ENCODE measurements at regions not wholly inside any gene's neighbourhood (a gene's known extent, or its start where the extent isn't known, plus 50 kb on each side); places are given as distances from the start of the nearest gene placed in this dataset.

DNA sequence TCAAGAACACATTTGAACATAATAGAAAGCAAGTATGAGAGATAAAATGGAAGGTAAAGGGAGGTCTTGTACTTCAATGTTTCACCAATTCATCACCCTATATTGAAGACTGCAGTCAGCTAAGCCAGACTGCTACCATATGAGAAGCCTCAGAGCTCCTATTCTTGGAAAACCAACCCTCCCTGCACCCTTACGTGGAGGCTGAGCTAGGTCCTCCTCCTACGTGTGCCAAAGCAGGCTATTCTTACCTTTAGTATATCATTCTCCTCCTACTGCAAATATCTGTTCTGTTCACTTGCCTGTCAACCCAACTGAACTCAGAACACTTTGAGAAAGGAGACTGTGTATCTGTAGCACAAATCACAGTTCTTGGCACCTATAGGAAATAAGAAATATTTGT is 255.8 kb upstream of the HNRNPA3 start:
- TF ChIP-seq, protein P1, sequence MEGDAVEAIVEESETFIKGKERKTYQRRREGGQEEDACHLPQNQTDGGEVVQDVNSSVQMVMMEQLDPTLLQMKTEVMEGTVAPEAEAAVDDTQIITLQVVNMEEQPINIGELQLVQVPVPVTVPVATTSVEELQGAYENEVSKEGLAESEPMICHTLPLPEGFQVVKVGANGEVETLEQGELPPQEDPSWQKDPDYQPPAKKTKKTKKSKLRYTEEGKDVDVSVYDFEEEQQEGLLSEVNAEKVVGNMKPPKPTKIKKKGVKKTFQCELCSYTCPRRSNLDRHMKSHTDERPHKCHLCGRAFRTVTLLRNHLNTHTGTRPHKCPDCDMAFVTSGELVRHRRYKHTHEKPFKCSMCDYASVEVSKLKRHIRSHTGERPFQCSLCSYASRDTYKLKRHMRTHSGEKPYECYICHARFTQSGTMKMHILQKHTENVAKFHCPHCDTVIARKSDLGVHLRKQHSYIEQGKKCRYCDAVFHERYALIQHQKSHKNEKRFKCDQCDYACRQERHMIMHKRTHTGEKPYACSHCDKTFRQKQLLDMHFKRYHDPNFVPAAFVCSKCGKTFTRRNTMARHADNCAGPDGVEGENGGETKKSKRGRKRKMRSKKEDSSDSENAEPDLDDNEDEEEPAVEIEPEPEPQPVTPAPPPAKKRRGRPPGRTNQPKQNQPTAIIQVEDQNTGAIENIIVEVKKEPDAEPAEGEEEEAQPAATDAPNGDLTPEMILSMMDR (IDR thresholded peaks at IDR 0.05): no peak
- no peak for TF ChIP-seq POLR2A (IDR thresholded peaks at IDR 0.05)

Measured in Peyer's patch (tissue), 4 donors.